ENCODE measurements at regions not wholly inside any gene's neighbourhood (a gene's known extent, or its start where the extent isn't known, plus 50 kb on each side); places are given as distances from the start of the nearest gene placed in this dataset.
"Not testable (repeated sequence)": the region's sequence is repeated elsewhere in the genome, so short reads cannot be mapped to it uniquely, and the experiment has no call there.

GRCh38 chr19:28301463-28301862, 911.5 kb downstream of the UQCRFS1 start:
- DNase-seq, result no peak

GRCh38 chr19:28299649-28300048, 913.3 kb downstream of the UQCRFS1 start:
- no peak for DNase-seq

- DNase-seq, result no peak
These were observed 915.3 kb downstream of the UQCRFS1 start for GRCh38 chr19:28297586-28298157.

- DNase-seq, result no peak
These were observed 915.9 kb downstream of the UQCRFS1 start for GRCh38 chr19:28297036-28297435.

- DNase-seq, result no peak
These were observed 916.4 kb downstream of the UQCRFS1 start for GRCh38 chr19:28296506-28296905.

GRCh38 chr19:28294975-28295374, 918.0 kb downstream of the UQCRFS1 start:
- not testable (repeated sequence) for DNase-seq

GRCh38 chr19:28294395-28294794, 918.6 kb downstream of the UQCRFS1 start:
- DNase-seq, result no peak

- DNase-seq, result no peak
These were observed 919.3 kb downstream of the UQCRFS1 start for GRCh38 chr19:28293685-28294084.

GRCh38 chr19:28292822-28293500, 920.0 kb downstream of the UQCRFS1 start:
- peak; percentile 95 for DNase-seq

GRCh38 chr19:28291874-28292273, 921.1 kb downstream of the UQCRFS1 start:
- no peak for DNase-seq

- no peak for DNase-seq
These were observed 921.8 kb downstream of the UQCRFS1 start for GRCh38 chr19:28290963-28291657.

GRCh38 chr19:28289295-28290063, 923.5 kb downstream of the UQCRFS1 start:
- DNase-seq, result peak; percentile 88

GRCh38 chr19:28288572-28289264, 924.2 kb downstream of the UQCRFS1 start:
- DNase-seq, result no peak

- no peak for DNase-seq
These were observed 927.0 kb downstream of the UQCRFS1 start for GRCh38 chr19:28285917-28286316.

- DNase-seq, result no peak
These were observed 927.9 kb downstream of the UQCRFS1 start for GRCh38 chr19:28285078-28285477.

GRCh38 chr19:28284389-28284788, 928.6 kb downstream of the UQCRFS1 start:
- no peak for DNase-seq

- no peak for DNase-seq
These were observed 929.4 kb downstream of the UQCRFS1 start for GRCh38 chr19:28283592-28283991.

- no peak for DNase-seq
These were observed 931.3 kb downstream of the UQCRFS1 start for GRCh38 chr19:28281676-28282075.

- DNase-seq, result no peak
These were observed 948.4 kb downstream of the UQCRFS1 start for GRCh38 chr19:28264556-28264955.

- no peak for DNase-seq
These were observed 954.1 kb downstream of the UQCRFS1 start for GRCh38 chr19:28258829-28259228.

- no peak for DNase-seq
These were observed 955.6 kb downstream of the UQCRFS1 start for GRCh38 chr19:28257396-28257795.

- DNase-seq, result no peak
These were observed 965.7 kb downstream of the UQCRFS1 start for GRCh38 chr19:28247243-28247642.

GRCh38 chr19:28245937-28246336, 967.0 kb downstream of the UQCRFS1 start:
- no peak for DNase-seq
